AG10803 (cell line): ENCODE measurements at regions not wholly inside any gene's neighbourhood (a gene's known extent, or its start where the extent isn't known, plus 50 kb on each side); places are given as distances from the start of the nearest gene placed in this dataset.

Experiments used
- DNase-seq: peaks from one replicate; pipeline ENCODE4 v3.0.0; 2010; ENCODE audit warnings: low read depth
- H3K4me3 ChIP-seq: 2 replicates; pipeline ENCODE4 v1.5.1; 2011; ENCODE audit warnings: mild to moderate bottlenecking, low read length, control low read depth
- TF ChIP-seq, protein P1 (sequence below): conservative IDR thresholded peaks from 2 replicates; pipeline ENCODE4 v1.5.1; 2011; ENCODE audit warnings: mild to moderate bottlenecking, low read length, control low read depth, inconsistent platforms

DNA sequence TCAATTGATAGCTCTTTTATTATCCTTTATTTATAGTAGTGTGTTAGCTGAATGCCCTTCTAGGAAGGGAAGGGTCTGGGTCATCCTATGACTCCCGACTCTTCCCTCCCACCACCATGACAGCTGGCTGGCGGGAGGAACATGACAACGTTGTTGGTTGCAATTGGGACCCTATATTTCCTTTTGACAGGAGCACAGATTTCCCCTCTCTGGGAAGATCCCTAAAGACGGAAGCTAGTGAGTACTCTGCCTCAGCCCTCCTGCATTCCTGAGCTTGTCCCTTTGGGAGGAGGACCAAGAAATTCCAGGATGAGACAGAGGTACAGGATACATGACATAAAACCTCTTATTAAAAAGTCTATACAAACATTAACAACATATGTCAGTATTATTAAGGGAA lies 485.4 kb downstream of the NAV3 start:
- no peak for DNase-seq
- no peak overlapping the region for H3K4me3 ChIP-seq
- TF ChIP-seq, protein P1, sequence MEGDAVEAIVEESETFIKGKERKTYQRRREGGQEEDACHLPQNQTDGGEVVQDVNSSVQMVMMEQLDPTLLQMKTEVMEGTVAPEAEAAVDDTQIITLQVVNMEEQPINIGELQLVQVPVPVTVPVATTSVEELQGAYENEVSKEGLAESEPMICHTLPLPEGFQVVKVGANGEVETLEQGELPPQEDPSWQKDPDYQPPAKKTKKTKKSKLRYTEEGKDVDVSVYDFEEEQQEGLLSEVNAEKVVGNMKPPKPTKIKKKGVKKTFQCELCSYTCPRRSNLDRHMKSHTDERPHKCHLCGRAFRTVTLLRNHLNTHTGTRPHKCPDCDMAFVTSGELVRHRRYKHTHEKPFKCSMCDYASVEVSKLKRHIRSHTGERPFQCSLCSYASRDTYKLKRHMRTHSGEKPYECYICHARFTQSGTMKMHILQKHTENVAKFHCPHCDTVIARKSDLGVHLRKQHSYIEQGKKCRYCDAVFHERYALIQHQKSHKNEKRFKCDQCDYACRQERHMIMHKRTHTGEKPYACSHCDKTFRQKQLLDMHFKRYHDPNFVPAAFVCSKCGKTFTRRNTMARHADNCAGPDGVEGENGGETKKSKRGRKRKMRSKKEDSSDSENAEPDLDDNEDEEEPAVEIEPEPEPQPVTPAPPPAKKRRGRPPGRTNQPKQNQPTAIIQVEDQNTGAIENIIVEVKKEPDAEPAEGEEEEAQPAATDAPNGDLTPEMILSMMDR: no peak

DNA sequence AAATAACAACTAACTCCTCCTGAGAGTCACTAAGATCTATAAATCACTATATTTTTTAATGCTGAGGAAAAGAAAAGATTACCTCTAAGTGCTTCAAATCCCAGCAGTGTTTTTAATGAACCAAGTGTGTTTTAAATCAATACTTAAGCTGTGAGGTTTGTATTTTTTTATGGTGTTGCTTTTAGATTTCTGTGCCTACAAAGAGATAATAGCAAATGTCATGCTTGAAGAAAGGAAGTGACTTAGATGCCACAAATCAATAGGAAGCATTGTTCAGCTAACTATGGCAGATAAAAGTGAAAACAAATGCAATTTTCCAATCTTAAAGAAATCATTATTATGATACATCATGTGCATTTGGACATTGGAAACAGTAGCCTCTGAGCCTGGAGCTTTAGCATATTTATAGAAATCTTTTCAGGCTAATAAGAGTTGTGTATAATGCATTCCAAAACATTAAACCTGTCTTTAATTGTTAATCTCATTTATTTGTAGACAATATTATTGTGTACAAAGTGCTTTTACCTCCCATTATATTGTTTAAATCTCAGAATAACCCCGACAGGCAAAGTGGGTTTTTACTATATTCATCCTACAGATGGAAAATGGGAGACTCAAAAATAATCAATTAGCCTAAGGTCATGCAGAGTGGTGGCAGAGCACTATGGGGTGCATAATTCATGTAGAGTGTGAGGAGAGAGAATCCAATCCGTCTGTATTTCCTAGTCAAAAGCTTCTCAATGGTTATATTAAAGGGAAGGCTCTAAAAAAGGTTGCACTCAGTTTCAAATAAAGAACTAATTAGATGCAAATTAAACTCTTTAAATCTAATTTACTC lies 486.2 kb downstream of the NAV3 start:
- no peak for DNase-seq
- no peak overlapping the region for H3K4me3 ChIP-seq
- TF ChIP-seq, protein P1: no peak

DNA sequence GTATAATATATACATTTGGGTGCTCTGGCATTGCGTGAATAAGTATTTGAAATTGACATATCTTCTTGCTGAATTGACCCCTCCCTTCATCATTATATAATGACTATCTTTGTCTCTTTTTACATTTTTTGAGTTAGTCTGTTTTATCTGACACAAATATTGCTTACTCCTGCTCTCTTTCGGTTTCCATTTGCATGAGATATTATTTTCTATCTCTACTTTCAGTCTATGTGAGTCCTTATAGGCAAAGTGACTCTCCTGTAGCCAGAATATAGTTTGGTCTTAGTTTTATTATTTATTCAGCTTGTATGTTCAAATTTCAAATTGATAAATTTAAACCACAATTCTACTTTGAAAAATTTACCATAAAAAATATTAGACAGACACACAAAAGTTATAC lies 491.0 kb downstream of the NAV3 start:
- TF ChIP-seq, protein P1: no peak
- no peak overlapping the region for H3K4me3 ChIP-seq
- DNase-seq: no peak

DNA sequence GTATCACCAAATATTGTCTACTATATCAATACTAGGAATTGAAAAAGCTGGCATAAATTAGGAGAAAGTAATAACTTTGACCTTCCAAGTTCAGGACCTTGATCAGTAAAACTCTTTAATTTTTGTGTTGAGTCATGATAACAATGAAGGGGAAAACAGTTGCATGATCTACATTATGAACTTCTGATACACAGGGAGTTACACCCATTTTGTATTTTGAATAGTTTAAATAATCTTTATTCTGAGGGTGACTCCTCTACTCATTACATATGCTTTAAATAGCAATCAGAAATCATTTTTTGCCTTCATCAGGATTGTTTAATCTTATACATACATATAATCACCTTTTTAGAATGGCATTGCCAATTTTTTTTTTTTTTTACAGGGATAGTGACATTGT lies 492.5 kb downstream of the NAV3 start:
- H3K4me3 ChIP-seq: no peak overlapping the region
- TF ChIP-seq, protein P1: no peak
- no peak for DNase-seq

DNA sequence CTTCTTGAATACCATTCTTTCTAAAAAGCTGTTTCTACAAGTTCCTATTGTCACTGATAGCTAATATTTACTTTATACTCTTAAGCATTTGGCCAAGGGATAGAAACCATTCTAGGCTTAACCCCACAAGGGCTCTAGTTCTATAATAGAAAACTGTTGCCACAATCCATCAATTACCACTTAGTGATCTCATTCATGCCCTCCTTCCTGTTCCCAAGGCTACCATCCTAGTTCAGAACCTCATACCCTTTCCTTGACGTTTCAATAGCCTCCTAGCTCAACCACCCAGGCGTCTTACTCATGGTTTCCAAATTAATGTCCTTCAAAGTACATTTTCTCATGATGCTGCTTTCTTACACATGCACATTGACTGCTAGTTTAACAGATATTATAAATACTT lies 493.5 kb downstream of the NAV3 start:
- TF ChIP-seq, protein P1: no peak
- H3K4me3 ChIP-seq: no peak overlapping the region
- no peak for DNase-seq

DNA sequence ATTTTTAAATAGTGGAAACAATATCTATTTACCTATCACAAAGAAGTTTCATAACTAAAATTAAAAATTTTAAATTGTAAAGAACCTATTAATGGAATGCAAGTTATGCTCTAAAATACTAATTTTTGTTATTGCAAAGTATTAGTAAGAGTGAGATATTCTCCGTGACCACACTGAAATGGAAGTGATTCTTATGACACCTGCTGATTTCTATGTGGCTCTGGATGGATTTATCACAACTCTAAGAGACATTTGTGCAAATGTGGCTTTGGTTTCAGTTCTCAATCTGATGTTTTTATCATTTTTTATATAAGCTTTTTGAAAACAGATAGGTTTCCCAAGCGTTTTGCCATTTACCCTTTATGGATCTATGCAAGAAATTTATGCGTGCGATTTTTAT lies 497.8 kb downstream of the NAV3 start:
- TF ChIP-seq, protein P1: no peak
- H3K4me3 ChIP-seq: no peak overlapping the region
- DNase-seq: no peak

DNA sequence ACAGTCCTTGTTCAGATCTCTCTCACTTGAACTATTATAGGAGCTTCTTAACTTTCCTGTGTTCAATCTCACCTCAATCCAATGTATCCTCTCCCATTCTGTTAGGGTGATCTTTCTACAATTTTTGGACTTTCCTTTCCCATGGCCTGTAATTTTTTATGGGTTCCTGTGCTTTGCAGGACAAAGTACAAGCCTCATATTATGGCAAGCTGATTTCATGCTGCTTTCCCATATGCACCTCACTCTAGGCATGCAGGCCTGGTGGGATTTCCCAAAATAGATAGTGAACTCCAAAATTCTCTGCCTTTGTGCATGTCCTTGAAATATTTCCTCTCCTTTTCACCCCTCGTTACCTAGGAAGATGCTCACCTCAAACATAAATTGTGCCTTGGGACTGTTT lies 499.4 kb downstream of the NAV3 start:
- no peak for DNase-seq
- TF ChIP-seq, protein P1: no peak
- no peak overlapping the region for H3K4me3 ChIP-seq
